NCI-H187 treated with DMSO at 0.1 percent for 48 hours (cell line): ENCODE measurements at regions not wholly inside any gene's neighbourhood (a gene's known extent, or its start where the extent isn't known, plus 50 kb on each side); places are given as distances from the start of the nearest gene placed in this dataset.

ENCODE experiments used
- DNase-seq: peaks from one replicate; lab custom pipeline; 2025; lab: John Stamatoyannopoulos, UW

DNA sequence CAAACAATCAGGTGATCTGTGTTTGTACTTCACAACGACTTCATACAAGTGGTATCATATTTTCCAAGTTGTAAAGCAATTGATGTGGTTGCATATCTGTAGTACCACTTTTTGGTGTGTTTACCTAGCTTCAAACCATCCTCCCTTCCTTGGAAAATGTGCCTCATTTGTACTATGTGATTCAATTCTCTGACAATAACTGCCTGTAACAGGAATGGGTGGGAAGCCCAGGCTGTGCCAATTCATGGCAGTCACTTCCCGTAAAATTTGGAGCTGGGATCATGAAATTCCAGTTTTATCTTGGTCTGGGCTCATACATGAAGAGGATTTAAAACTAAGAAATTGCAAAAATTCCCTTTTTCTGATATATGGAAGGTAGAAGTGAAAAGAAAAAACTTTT, 250.1 kb downstream of the DIO2 start:
- DNase-seq: no peak

DNA sequence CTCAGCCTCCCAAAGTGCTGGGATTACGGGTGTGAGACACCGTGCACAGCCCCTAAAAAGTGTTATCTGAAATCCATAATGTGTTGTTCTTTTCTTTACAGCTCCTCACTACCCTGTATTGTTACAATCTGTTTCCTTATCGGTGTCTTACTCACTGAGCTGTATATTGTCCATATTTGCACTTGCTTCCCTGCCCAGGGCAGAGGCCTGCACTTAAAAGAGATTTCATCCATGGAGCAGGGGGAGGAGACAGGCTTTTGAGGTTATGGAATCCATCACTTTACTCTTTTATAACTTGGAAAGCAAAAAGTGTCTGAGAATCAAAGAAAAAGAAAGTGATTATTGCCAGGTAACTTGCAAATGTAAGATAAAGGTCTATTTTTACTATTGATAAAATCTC, 251.0 kb downstream of the DIO2 start:
- no peak for DNase-seq

DNA sequence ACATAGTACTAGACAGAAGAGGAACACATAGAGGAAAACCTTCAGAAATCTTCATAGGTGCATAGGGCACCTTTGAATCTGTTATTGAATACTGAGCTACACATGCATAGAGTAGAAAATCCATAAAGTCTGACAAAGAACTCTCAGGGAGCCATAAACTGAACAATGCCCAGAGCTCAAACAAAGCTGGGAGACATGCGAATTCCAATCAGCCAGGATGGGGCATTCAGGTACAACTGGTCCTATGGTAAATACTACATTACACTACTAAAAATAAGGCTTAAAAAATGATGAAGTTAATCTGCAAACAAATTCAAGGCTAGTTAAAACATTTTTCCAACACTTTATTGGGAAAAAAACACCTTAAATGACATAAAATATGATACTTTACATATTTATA, 259.7 kb downstream of the DIO2 start:
- DNase-seq: no peak

DNA sequence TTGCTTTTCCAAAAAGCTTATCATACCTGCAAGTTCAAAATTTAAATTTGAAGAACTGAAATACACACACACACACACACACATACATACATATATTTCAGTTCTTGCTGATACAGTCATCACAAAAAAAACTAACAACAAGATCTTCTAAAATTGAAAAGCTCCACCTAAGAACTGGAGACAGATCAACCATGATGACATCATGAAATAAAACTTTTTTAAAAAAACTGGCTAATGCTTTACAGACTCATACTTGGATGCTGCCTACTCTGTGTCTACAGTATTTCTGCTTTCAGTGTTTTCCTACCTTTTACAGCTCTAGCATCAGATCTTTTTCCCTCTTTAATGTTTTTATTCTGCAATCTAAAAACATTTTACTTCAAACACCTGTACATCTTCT, 261.4 kb downstream of the DIO2 start:
- DNase-seq: no peak

DNA sequence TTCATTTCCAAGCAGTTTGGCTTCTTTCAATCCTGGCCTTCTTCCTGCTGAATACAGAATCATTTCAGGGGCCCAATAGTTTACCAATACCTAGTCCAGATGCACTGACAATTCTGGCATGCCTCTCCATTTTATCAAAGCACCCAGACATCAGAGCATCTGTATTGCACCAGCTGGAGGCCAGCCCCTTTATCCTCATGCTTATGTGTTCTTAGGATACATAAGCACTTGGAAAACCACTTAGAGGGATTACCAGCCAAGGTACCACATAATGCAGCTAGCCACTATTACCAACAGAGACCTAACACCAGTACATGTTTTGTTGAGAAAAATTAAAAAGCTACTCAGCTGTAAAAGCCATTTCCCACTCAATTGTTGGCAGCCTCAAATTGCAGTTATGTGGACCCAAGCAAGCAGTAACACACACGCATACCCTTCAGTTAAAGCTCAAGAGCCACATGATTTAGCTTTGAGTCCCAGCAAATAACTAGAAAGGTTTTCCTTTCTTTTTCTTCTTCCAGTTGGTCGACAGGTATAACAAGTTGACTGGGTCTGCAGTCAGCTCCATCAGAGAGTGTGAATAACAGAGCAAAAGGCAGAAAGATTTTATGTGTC, 263.8 kb downstream of the DIO2 start:
- DNase-seq: peak; percentile 77

DNA sequence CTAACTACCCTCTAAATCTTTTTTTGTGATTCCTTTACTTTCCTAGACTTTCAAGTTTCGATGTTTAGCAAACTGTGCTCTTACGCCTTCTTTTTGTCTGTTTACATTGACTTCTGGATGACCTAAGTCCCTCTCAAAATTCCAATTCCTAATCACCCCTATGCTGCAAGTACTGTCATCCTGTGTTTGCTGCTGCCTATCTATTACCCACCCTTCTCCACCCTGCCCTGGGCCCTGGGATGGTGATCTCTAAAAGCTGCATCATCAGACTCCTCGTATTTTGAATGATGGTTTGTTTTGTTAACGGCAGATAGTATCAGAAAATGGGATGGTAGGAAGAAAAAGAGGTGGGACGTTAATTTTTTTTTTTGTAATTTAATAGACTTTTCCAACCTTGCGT, 272.1 kb downstream of the DIO2 start:
- DNase-seq: no peak

DNA sequence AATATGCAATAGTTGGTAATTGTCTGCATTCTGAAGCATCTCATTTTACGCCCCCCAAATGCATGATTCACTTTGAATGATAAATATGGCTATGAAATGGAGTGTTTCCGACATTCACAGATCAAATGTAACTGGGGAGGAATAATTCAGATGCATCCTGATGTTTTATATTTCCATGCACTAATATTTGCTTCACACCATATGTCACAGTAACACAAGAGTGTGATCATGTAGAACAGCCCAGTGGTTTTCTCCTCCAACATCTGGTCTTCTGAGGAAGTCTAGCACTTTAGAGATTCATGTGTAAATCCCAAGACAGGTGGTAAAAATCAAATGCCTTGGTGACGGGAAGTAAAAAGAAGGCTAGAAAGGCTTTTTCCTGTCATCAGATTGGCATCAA, 273.1 kb downstream of the DIO2 start:
- no peak for DNase-seq

DNA sequence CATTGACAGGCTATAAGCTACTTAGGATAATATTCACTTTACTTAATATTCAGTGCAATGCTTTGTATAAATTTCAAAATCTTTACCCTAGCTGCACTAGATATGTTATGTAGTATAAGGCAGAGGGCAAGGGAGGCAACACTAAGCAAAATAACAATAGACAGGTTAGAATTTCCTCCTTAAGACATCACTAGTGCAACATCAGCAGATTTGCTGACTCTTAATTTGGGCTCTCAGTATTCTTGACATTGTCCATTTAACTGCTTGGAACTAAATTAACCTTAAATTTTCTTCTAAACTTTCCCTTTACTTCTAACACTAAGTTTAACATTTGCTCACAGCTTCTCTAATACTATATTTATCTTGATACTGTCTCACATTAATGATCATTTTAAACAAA, 273.9 kb downstream of the DIO2 start:
- DNase-seq: no peak

DNA sequence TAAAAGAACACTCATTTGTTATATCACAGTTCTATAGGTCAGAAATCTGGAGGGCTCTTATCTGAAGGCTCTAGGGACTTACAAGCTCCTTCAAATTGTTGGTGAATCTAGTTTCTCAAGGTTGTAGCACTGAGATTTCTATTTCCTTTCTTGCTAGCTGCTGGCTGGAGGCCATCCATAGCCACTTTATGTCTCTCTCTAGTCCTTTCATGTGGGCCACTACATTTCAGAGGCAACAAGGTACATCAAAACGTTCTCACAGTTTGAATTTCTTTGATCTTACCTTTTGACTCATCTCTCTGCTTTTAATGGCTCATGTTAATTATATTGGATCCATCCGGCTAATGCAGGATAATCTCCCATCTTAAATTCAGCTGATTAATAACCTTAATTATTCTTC, 286.8 kb downstream of the DIO2 start:
- DNase-seq: no peak

DNA sequence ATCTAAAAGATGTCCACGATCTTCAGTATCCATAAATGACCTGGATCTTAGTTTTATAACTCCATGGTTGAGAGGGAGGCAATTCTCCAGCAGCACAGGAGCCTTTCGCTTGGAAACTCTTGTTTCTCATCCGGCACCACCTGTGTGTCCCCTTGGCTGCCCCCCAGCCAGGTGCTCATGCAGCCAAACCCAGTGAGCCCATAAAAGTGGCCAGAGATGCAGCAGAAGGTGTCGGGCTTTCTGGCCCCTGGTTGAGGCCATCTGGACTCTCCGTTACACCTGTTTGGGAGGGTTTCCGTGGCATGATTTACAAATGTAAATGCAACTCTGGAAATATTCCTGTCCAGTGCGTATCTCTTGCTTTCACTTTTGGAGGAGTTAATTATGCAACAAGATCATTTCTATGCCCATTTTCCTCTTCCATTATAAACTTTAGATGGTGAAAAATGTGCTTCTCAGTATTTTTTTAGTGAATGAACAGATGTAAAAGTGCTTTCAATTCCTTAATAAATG, 291.1 kb downstream of the DIO2 start:
- no peak for DNase-seq
